Cardiac fibroblast (primary cell): ENCODE measurements at regions not wholly inside any gene's neighbourhood (a gene's known extent, or its start where the extent isn't known, plus 50 kb on each side); places are given as distances from the start of the nearest gene placed in this dataset.

Source experiments
- DNase-seq, 2 donors: peaks; one replicate each; pipeline versions ENCODE4 v3.0.0 to v3.0.0-alpha.2; 2010; ENCODE audit warnings: low read depth in 2 of 2
- H3K4me3 ChIP-seq, 2 donors: replicated peaks in 1 of 2; 1 replicate in 1 of 2; 2 replicates in 1 of 2; pipeline ENCODE4 v1.5.1; 2011; ENCODE audit warnings: low read depth in 2 of 2, low read length in 2 of 2, mild to moderate bottlenecking in 2 of 2, moderate library complexity in 1 of 2
- CTCF ChIP-seq: IDR thresholded peaks from one replicate; pipeline ENCODE4 v1.5.1; 2011; ENCODE audit warnings: low read depth, mild to moderate bottlenecking, low read length, inconsistent platforms

GRCh38 chr2:194203898-194204297, 1453.1 kb upstream of the SLC39A10 start:
- no peak overlapping the region for H3K4me3 ChIP-seq
- TF ChIP-seq CTCF: no peak
- peak in 1 of 2 donors; percentile 55 for DNase-seq

GRCh38 chr2:194182888-194183287, 1474.1 kb upstream of the SLC39A10 start:
- DNase-seq: no peak
- no peak overlapping the region for H3K4me3 ChIP-seq
- no peak for TF ChIP-seq CTCF

- TF ChIP-seq CTCF: no peak
- DNase-seq: no peak
- no peak overlapping the region for H3K4me3 ChIP-seq
Measured at GRCh38 chr2:194176134-194176533, 1480.9 kb upstream of the SLC39A10 start.

GRCh38 chr2:194166818-194167217, 1490.2 kb upstream of the SLC39A10 start:
- peak; percentile 39 to 53 for DNase-seq
- H3K4me3 ChIP-seq: no peak overlapping the region
- TF ChIP-seq CTCF: peak; percentile 75

- no peak for DNase-seq
- TF ChIP-seq CTCF: no peak
- H3K4me3 ChIP-seq: no peak overlapping the region
Measured at GRCh38 chr2:194155431-194155830, 1501.6 kb upstream of the SLC39A10 start.

- TF ChIP-seq CTCF: no peak
- DNase-seq: no peak
- no peak overlapping the region for H3K4me3 ChIP-seq
Measured at GRCh38 chr2:194151231-194151630, 1505.8 kb upstream of the SLC39A10 start.

- TF ChIP-seq CTCF: no peak
- no peak for DNase-seq
- H3K4me3 ChIP-seq: no peak overlapping the region
Measured at GRCh38 chr2:194135463-194135862, 1521.6 kb upstream of the SLC39A10 start.
